GM18520 (cell line): ENCODE measurements at regions not wholly inside any gene's neighbourhood (a gene's known extent, or its start where the extent isn't known, plus 50 kb on each side); places are given as distances from the start of the nearest gene placed in this dataset.
"Not testable (repeated sequence)": the region's sequence is repeated elsewhere in the genome, so short reads cannot be mapped to it uniquely, and the experiment has no call there.

ENCODE experiments used
- ATAC-seq: cut with Tn5 transposase; IDR thresholded peaks from one replicate; pipeline ENCODE4 v1.9.1; 2021; ENCODE audit not compliant: unreplicated experiment

DNA sequence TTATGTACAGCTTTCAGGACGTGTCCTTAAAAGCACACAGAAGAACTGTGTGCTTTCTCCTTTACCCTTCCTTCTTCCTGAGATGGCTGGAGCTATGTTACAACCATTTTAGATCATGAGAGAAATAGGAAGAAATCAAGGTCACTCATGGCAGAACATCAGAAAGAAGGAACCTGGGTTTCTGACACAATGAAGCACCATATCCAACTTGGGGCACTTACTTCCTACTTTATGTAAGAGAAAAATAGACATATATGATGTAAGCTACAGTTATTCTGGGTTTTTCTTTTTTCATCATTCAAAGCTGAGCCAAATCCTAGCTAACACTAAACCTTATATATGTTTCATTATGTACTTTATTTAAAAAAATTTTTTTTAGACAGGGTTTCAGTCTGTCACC is 79.5 kb downstream of the FAM161A start:
- no peak for ATAC-seq

- ATAC-seq = no peak
Measured at GRCh38 chr2:61771904-61772845, 81.7 kb downstream of the FAM161A start.

- ATAC-seq = no peak
Measured at GRCh38 chr2:61770746-61771145, 83.1 kb downstream of the FAM161A start.

DNA sequence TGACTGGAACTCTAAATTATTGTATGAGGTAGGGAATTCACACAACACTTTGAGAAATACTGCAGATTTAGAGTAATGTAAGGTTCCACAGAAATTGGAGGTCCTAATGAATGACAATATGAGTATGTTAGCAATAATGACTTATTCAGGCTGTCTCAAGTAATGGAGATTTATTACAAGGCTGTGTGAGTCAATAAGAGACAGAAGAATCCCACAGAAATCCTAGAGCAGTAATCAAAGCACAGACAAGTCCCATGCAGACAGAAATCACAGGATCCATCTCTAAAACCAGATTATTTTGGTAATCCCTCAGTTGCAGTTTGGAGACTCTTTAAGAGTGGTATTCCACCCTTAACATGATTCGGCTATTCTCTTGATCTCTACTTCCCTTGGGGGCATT is 83.6 kb downstream of the FAM161A start:
- no peak for ATAC-seq

DNA sequence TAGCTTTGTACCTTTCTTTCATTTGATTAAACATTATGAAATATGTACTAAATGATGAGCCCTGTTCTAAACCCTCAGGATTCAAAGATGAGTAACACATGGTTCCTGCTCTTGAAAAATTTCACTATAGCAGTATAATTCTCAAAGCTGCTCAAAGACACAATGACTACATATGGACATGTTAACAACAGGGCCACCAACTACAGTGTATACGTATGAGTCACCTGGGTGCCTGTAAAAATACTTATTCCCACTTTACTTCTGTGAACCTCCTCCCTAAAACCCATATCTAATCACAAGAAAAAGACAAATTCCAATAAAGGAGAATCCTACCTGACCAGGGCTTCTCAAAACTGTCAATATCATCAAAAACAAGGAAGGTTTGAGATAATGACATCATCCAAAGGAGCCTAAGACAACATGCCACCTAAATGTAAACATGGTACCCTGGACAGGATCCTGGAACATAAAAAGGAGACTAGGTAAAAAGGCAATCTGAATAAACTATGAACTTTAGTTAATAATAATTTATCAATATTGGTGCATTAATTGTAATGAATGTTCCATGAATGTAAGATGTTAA is 84.7 kb downstream of the FAM161A start:
- no peak for ATAC-seq

DNA sequence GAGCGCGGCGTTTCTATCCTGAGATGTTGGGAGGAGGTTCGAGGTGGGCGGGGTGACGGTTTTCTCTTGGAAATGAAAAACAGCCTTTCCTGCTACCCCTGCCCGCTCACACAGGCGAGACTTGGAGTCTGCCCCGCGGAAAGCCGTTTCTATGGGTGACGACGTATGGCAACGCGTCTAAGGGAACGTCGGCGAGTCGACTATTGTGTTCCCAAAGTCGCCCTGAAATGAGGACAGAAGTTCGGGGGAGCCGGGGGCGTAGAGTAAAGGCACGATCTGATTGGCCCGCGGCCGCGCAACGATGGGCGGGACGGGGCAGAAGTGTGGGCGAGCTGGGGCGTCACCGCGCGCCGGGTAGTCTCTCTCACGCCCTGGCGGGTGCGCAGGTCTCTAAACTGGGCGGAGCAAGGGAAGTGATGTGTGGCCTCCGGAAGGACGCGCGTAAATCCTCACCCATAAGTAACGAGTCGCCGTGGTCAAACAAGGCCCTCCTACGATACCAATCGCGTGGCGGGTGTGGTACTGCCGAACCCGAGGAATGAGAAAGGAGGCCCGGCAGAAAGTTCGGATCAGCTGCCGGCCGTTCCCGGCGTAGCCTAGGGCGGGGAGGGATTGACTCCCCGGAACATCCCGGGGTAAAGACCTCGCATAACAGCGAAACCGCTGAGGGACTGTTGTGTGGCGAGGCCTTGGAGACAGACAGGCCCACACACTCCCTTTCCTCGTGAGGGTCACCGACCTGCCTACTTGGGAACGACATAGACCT is 89.6 kb downstream of the FAM161A start:
- ATAC-seq = peak; percentile 94

- peak; percentile 1 for ATAC-seq
Measured at GRCh38 chr2:61763605-61764034, 90.2 kb downstream of the FAM161A start.

DNA sequence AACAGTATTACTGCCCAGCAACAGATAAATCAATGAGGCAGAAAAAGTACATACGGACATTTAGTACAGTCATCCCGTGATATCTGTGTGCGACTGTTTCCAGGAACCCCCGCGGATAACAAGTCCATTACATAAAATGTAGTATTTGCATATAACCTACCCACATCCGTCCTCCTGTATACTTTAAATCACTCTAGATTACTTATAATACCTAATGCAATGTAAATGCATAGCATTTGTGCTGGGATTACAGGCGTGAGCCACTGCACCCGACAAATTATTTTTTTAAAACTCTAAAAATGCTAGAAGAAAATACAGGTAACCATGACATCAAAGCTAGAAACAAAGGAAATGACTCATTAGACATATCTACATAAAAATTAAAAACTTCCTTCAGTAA is 91.6 kb downstream of the FAM161A start:
- ATAC-seq = no peak

DNA sequence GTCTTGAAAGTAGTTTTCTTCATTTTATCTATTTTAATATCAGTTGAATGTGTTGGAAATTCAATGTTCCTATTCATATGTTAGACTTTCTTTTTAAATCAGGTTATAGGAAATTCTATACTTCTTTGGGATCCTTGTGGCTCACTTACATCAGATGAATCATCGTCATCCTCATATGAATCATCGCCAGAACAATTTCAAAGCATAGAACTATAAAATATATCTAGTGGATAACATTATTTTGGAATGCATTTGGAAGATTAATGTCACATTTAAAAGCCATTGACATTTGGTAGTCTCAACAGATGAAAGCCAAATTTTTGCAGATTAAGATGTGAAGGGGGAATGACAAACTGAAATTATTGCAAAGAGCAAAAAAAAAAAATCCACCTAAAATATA is 94.1 kb downstream of the FAM161A start:
- no peak for ATAC-seq

- no peak for ATAC-seq
Measured at GRCh38 chr2:61759005-61759404, 94.9 kb downstream of the FAM161A start.

GRCh38 chr2:61758159-61758558 is 95.7 kb downstream of the FAM161A start:
- no peak for ATAC-seq

GRCh38 chr2:61753512-61753911 is 100.3 kb downstream of the FAM161A start:
- no peak for ATAC-seq

GRCh38 chr2:61750624-61751023 is 103.2 kb downstream of the FAM161A start:
- no peak for ATAC-seq

- no peak for ATAC-seq
Measured at GRCh38 chr2:61742955-61743354, 110.9 kb downstream of the FAM161A start.

- ATAC-seq = no peak
Measured at GRCh38 chr2:61737841-61738240, 116.0 kb downstream of the FAM161A start.

- ATAC-seq = no peak
Measured at GRCh38 chr2:61736953-61737352, 116.9 kb downstream of the FAM161A start.

- ATAC-seq = no peak
Measured at GRCh38 chr2:61733563-61733962, 120.3 kb downstream of the FAM161A start.

GRCh38 chr2:61732787-61733186 is 121.1 kb downstream of the FAM161A start:
- ATAC-seq = no peak

GRCh38 chr2:61727746-61728145 is 126.1 kb downstream of the FAM161A start:
- no peak for ATAC-seq

GRCh38 chr2:61726456-61727209 is 127.2 kb downstream of the FAM161A start:
- ATAC-seq = no peak

DNA sequence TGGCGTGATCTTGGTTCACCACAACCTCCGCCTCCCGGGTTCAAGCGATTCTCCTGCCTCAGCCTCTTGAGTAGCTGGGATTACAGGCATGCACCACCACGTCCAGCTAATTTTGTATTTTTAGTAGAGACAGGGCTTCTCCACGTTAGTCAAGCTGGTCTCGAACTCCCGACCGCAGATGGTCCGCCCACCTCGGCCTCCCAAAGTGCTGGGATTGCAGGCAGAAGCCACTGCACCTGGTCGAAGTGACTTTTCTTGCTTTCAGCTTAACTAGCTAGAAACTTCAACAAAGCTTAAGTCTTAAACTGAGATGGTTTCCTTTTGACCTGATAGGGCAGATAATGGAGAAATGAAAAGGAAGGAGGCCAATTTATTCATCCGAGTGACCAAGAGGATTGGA is 130.5 kb downstream of the FAM161A start:
- not testable (repeated sequence) for ATAC-seq
